Loucy (cell line): ENCODE measurements at regions not wholly inside any gene's neighbourhood (a gene's known extent, or its start where the extent isn't known, plus 50 kb on each side); places are given as distances from the start of the nearest gene placed in this dataset.

Experiments used
- H2AFZ ChIP-seq: fragments of 200-600 bp; sonication (generic); 2 replicates; pipeline ENCODE4 v1.6.0; 2016; ENCODE audit warnings: antibody characterized with exemption, mild to moderate bottlenecking, low read length, moderate library complexity
- H3F3A ChIP-seq: fragments of 200-600 bp; 2 replicates; pipeline ENCODE4 v1.6.0; 2016; ENCODE audit warnings: antibody characterized with exemption, low read depth, mild to moderate bottlenecking
- H3K27me3 ChIP-seq: fragments of 200-600 bp; sonication (generic); 2 replicates; pipeline ENCODE4 v1.6.1; 2014; ENCODE audit warnings: low read length, mild to moderate bottlenecking; ENCODE audit not compliant: insufficient read depth, poor library complexity, severe bottlenecking
- H3K36me3 ChIP-seq: fragments of 200-600 bp; sonication (generic); 2 replicates; pipeline ENCODE4 v1.6.1; 2016; ENCODE audit warnings: low read length; ENCODE audit not compliant: insufficient read depth
- H3K4me1 ChIP-seq: fragments of 200-600 bp; sonication (generic); 2 replicates; pipeline ENCODE4 v1.5.1; 2014; ENCODE audit warnings: low read length, mild to moderate bottlenecking; ENCODE audit not compliant: insufficient read depth, poor library complexity, severe bottlenecking
- H3K4me2 ChIP-seq: fragments of 200-600 bp; sonication (generic); 2 replicates; pipeline ENCODE4 v1.6.0; 2014; ENCODE audit warnings: antibody characterized with exemption, low read length, low read depth, mild to moderate bottlenecking; ENCODE audit not compliant: poor library complexity, severe bottlenecking
- H3K4me3 ChIP-seq: fragments of 200-600 bp; sonication (generic); 2 replicates; pipeline ENCODE4 v1.5.1; 2014; ENCODE audit warnings: low read length, mild to moderate bottlenecking, mixed read lengths; ENCODE audit not compliant: poor library complexity, severe bottlenecking
- H3K79me2 ChIP-seq: fragments of 200-600 bp; sonication (generic); 2 replicates; pipeline ENCODE4 v1.6.1; 2014; ENCODE audit warnings: low read length; ENCODE audit not compliant: insufficient read depth
- H3K9ac ChIP-seq: fragments of 200-600 bp; sonication (generic); 2 replicates; pipeline ENCODE4 v1.6.0; 2014; ENCODE audit warnings: mild to moderate bottlenecking, low read depth, low read length, moderate library complexity; ENCODE audit not compliant: poor library complexity, severe bottlenecking
- H3K9me2 ChIP-seq: fragments of 200-600 bp; sonication (generic); replicated peaks from 2 replicates; pipeline ENCODE4 v1.6.1; 2016; ENCODE audit warnings: low read depth, low read length, mixed read lengths
- H3K9me3 ChIP-seq: fragments of 200-600 bp; sonication (generic); 2 replicates; pipeline ENCODE4 v1.6.1; 2014; ENCODE audit warnings: mild to moderate bottlenecking, antibody characterized with exemption, low read length, low read depth; ENCODE audit not compliant: insufficient read depth
- H4K20me1 ChIP-seq: fragments of 200-600 bp; sonication (generic); 2 replicates; pipeline ENCODE4 v1.6.0; 2014; ENCODE audit warnings: antibody characterized with exemption, low read length, mild to moderate bottlenecking; ENCODE audit not compliant: insufficient read depth, poor library complexity, severe bottlenecking
- EZH2phosphoT487 ChIP-seq: fragments of 200-600 bp; IDR thresholded peaks from 2 replicates; pipeline ENCODE4 v1.6.1; 2018; ENCODE audit warnings: antibody characterized with exemption, mild to moderate bottlenecking, moderate library complexity, borderline replicate concordance
- TF ChIP-seq, protein P1 (sequence below): fragments of 200-600 bp; sonication (generic); conservative IDR thresholded peaks from 2 replicates; pipeline ENCODE4 v1.5.1; 2014; ENCODE audit warnings: mild to moderate bottlenecking, antibody characterized with exemption, low read length

DNA sequence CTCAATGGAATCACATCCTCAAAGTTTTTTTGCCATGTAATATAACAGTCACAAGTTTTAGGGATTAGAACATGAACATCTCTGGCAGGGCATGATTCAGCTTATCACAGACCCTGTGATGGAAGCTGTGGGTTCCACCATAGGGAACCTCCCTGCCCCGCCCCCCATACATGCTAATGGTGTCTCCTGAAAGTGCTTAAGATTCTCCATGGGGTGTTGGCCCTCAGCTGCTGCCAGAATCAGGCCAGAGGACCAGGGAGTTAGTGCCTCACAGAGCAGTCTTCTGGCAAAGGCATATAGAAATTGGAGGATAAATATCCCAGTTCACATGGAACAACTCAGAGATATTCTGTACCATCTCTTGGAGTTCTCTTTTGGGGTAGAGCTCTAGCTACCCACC, 119.4 kb downstream of the RAB11FIP2 start:
- Histone ChIP-seq H2AFZ (no peak overlapping the region), H3F3A (no peaks in the 10 kb centered on the region)

DNA sequence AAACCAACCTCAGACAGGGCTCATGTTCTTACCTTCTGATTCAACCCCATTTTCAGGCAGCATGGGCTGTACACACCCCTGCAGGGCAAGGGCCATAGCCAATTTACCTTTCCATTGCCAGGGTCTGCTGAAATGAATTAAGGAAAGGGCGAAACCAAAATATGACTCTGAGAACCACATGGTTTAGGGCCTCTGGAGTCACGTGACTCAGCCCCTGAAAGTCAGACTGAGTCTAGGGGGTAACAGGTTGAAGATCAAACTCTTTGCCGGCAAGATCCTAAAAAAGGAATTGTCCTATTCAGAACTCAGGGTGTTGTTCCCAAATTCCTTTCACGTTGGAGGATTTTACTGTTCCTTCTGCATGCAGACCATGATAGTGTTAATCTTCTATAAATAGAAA, 118.9 kb downstream of the RAB11FIP2 start:
- H2AFZ ChIP-seq: no peak overlapping the region
- H3K4me3 ChIP-seq: no peak overlapping the region
- H4K20me1 ChIP-seq: no peaks in the 10 kb centered on the region
- H3K36me3 ChIP-seq: no peaks in the 10 kb centered on the region
- H3K9me2 ChIP-seq: no peaks in the 10 kb centered on the region
- H3K9ac ChIP-seq: no peak overlapping the region
- H3K9me3 ChIP-seq: no peaks in the 10 kb centered on the region
- no peaks in the 10 kb centered on the region for H3K79me2 ChIP-seq
- no peaks in the 10 kb centered on the region for H3F3A ChIP-seq
- H3K4me1 ChIP-seq: no peaks in the 10 kb centered on the region
- H3K4me2 ChIP-seq: no peak overlapping the region
- TF ChIP-seq, protein P1, sequence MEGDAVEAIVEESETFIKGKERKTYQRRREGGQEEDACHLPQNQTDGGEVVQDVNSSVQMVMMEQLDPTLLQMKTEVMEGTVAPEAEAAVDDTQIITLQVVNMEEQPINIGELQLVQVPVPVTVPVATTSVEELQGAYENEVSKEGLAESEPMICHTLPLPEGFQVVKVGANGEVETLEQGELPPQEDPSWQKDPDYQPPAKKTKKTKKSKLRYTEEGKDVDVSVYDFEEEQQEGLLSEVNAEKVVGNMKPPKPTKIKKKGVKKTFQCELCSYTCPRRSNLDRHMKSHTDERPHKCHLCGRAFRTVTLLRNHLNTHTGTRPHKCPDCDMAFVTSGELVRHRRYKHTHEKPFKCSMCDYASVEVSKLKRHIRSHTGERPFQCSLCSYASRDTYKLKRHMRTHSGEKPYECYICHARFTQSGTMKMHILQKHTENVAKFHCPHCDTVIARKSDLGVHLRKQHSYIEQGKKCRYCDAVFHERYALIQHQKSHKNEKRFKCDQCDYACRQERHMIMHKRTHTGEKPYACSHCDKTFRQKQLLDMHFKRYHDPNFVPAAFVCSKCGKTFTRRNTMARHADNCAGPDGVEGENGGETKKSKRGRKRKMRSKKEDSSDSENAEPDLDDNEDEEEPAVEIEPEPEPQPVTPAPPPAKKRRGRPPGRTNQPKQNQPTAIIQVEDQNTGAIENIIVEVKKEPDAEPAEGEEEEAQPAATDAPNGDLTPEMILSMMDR: no peak
- TF ChIP-seq EZH2phosphoT487: no peak
- H3K27me3 ChIP-seq: no peaks in the 10 kb centered on the region

More for the DNA sequence above, 119.4 kb downstream of the RAB11FIP2 start:
- Histone ChIP-seq H3K9me2 (no peaks in the 10 kb centered on the region), H3K9me3 (no peaks in the 10 kb centered on the region), H3K4me1 (no peaks in the 10 kb centered on the region), H3K4me3 (no peak overlapping the region), H3K36me3 (no peaks in the 10 kb centered on the region), H3K4me2 (no peak overlapping the region), H4K20me1 (no peaks in the 10 kb centered on the region), H3K79me2 (no peaks in the 10 kb centered on the region), H3K27me3 (no peaks in the 10 kb centered on the region), H3K9ac (no peak overlapping the region)
- no peak for TF ChIP-seq EZH2phosphoT487
- TF ChIP-seq, protein P1: no peak

DNA sequence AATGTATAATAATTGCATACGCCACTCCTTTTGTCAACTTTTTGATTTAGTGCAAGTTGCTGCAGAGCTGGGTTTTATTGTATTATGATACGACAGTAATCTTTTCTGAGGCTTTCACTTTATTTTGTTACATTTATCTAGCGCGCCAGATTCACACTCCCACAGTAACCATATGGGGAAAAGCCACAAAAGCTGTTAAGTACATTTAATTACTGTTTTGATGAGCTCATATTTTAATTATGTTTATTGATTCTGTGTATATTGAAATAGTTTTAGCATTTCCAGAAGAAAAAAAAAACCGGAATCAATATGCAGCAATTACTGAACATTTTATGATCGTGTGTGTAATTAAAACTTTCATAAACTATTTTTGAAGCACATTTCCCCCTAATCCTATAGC, 118.5 kb downstream of the RAB11FIP2 start:
- Histone ChIP-seq H3F3A (no peaks in the 10 kb centered on the region), H3K4me1 (no peaks in the 10 kb centered on the region), H3K9me3 (no peaks in the 10 kb centered on the region), H3K9ac (no peak overlapping the region), H4K20me1 (no peaks in the 10 kb centered on the region), H3K36me3 (no peaks in the 10 kb centered on the region), H2AFZ (no peak overlapping the region), H3K79me2 (no peaks in the 10 kb centered on the region), H3K27me3 (no peaks in the 10 kb centered on the region), H3K9me2 (no peaks in the 10 kb centered on the region), H3K4me2 (no peak overlapping the region), H3K4me3 (no peak overlapping the region)
- no peak for TF ChIP-seq EZH2phosphoT487
- TF ChIP-seq, protein P1: no peak
